ENCODE measurements at regions not wholly inside any gene's neighbourhood (a gene's known extent, or its start where the extent isn't known, plus 50 kb on each side); places are given as distances from the start of the nearest gene placed in this dataset.

DNA sequence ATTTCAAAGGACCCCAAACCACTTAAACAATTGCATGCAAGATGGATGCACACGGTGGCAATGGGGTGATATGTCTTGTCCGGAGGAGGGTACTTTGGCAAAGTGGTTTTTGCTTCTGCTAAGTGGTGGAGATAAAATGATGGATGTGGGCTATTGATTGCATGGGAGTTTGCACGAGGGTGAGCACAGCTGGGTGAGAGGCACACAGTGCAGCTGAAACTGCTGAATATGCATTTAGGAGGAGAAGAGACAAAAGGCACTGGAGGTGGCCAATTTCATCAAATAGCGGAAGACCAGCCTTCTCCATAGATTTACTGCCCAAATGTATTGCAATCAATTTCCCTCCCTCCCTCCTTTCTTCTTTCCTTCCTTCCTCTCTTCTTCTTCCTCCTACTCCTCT, 414.4 kb upstream of the EEF2KMT start:
- TF ChIP-seq, protein P1, sequence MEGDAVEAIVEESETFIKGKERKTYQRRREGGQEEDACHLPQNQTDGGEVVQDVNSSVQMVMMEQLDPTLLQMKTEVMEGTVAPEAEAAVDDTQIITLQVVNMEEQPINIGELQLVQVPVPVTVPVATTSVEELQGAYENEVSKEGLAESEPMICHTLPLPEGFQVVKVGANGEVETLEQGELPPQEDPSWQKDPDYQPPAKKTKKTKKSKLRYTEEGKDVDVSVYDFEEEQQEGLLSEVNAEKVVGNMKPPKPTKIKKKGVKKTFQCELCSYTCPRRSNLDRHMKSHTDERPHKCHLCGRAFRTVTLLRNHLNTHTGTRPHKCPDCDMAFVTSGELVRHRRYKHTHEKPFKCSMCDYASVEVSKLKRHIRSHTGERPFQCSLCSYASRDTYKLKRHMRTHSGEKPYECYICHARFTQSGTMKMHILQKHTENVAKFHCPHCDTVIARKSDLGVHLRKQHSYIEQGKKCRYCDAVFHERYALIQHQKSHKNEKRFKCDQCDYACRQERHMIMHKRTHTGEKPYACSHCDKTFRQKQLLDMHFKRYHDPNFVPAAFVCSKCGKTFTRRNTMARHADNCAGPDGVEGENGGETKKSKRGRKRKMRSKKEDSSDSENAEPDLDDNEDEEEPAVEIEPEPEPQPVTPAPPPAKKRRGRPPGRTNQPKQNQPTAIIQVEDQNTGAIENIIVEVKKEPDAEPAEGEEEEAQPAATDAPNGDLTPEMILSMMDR (conservative IDR thresholded peaks at IDR 0.05; ENCODE audit: low read depth in 2 of 2), result no peak
- TF ChIP-seq CREB1 (CRISPR knock-in tag; IDR thresholded peaks at IDR 0.05; ENCODE audit: low read depth), result no peak
- TF ChIP-seq POLR2AphosphoS5 (IDR thresholded peaks at IDR 0.05; ENCODE audit: low read depth), result no peak
- TF ChIP-seq, protein P2, sequence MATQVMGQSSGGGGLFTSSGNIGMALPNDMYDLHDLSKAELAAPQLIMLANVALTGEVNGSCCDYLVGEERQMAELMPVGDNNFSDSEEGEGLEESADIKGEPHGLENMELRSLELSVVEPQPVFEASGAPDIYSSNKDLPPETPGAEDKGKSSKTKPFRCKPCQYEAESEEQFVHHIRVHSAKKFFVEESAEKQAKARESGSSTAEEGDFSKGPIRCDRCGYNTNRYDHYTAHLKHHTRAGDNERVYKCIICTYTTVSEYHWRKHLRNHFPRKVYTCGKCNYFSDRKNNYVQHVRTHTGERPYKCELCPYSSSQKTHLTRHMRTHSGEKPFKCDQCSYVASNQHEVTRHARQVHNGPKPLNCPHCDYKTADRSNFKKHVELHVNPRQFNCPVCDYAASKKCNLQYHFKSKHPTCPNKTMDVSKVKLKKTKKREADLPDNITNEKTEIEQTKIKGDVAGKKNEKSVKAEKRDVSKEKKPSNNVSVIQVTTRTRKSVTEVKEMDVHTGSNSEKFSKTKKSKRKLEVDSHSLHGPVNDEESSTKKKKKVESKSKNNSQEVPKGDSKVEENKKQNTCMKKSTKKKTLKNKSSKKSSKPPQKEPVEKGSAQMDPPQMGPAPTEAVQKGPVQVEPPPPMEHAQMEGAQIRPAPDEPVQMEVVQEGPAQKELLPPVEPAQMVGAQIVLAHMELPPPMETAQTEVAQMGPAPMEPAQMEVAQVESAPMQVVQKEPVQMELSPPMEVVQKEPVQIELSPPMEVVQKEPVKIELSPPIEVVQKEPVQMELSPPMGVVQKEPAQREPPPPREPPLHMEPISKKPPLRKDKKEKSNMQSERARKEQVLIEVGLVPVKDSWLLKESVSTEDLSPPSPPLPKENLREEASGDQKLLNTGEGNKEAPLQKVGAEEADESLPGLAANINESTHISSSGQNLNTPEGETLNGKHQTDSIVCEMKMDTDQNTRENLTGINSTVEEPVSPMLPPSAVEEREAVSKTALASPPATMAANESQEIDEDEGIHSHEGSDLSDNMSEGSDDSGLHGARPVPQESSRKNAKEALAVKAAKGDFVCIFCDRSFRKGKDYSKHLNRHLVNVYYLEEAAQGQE (IDR thresholded peaks at IDR 0.05; ENCODE audit: unreplicated experiment), result no peak
- no peak for TF ChIP-seq JUNB (IDR thresholded peaks at IDR 0.05; ENCODE audit: unreplicated experiment)
- TF ChIP-seq, protein P3, sequence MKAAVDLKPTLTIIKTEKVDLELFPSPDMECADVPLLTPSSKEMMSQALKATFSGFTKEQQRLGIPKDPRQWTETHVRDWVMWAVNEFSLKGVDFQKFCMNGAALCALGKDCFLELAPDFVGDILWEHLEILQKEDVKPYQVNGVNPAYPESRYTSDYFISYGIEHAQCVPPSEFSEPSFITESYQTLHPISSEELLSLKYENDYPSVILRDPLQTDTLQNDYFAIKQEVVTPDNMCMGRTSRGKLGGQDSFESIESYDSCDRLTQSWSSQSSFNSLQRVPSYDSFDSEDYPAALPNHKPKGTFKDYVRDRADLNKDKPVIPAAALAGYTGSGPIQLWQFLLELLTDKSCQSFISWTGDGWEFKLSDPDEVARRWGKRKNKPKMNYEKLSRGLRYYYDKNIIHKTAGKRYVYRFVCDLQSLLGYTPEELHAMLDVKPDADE (IDR thresholded peaks at IDR 0.05), result no peak
- TF ChIP-seq EZH2phosphoT487 (IDR thresholded peaks at IDR 0.05; ENCODE audit: unreplicated experiment), result no peak
